BJ (cell line): ENCODE measurements at regions not wholly inside any gene's neighbourhood (a gene's known extent, or its start where the extent isn't known, plus 50 kb on each side); places are given as distances from the start of the nearest gene placed in this dataset.

Experiments
- CTCF ChIA-PET: fragments of 350-600 bp; formaldehyde crosslinking; extraction: SDS; loops from one replicate; lab custom pipeline; 2021; ENCODE audit warnings: antibody characterized with exemption, inconsistent platforms; lab: Yijun Ruan, JAX
- POLR2A ChIA-PET: fragments of 300-600 bp; sonication (Branson Sonifier 250); formaldehyde crosslinking; extraction: SDS; loops from one replicate; lab custom pipeline; 2021; ENCODE audit warnings: antibody characterized with exemption; lab: Charles Lee
- DNase-seq: peaks from one replicate; pipeline ENCODE4 v3.0.0-alpha.2; 2011; ENCODE audit warnings: low read depth
- H3K27me3 ChIP-seq: 2 replicates; pipeline ENCODE4 v1.6.0; 2011; ENCODE audit warnings: low read length; ENCODE audit not compliant: control insufficient read depth, insufficient read depth
- H3K36me3 ChIP-seq: 2 replicates; pipeline ENCODE4 v1.5.1; 2011; ENCODE audit warnings: low read length; ENCODE audit not compliant: control insufficient read depth, insufficient read depth
- H3K4me3 ChIP-seq: 2 replicates; pipeline ENCODE4 v1.5.1; 2011; ENCODE audit warnings: low read depth, mild to moderate bottlenecking, control low read depth, low read length
- TF ChIP-seq, protein P1 (sequence below): IDR thresholded peaks from 2 replicates; pipeline ENCODE4 v1.5.1; 2011; ENCODE audit warnings: low read depth, mild to moderate bottlenecking, control low read depth, inconsistent platforms, low read length, moderate library complexity; ENCODE audit not compliant: insufficient read depth

DNA sequence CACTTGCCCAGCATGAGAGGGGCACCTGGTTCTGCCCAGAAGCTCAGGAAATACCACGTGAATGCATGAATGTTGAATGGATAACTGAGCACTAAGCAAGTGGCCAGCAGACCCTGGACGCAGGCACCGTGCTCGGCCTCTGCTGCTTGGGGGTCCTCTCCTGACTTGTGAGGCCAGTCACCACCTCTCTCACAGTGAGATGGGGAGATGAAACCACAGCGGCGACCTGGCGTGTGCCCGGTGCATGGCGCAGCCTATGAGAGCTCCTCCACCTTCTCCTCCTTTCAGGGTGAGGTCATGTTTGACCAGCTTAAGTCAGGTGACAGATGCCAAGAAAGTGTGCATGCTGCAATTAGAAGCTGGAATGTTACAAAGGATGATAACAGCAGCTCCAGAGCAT is 75.5 kb downstream of the HMX1 start:
- H3K27me3 ChIP-seq, result no peaks in the 10 kb centered on the region
- CTCF ChIA-PET, result no interaction called here
- no peak overlapping the region for H3K4me3 ChIP-seq
- no peak for DNase-seq
- H3K36me3 ChIP-seq, result no peaks in the 10 kb centered on the region
- TF ChIP-seq, protein P1, sequence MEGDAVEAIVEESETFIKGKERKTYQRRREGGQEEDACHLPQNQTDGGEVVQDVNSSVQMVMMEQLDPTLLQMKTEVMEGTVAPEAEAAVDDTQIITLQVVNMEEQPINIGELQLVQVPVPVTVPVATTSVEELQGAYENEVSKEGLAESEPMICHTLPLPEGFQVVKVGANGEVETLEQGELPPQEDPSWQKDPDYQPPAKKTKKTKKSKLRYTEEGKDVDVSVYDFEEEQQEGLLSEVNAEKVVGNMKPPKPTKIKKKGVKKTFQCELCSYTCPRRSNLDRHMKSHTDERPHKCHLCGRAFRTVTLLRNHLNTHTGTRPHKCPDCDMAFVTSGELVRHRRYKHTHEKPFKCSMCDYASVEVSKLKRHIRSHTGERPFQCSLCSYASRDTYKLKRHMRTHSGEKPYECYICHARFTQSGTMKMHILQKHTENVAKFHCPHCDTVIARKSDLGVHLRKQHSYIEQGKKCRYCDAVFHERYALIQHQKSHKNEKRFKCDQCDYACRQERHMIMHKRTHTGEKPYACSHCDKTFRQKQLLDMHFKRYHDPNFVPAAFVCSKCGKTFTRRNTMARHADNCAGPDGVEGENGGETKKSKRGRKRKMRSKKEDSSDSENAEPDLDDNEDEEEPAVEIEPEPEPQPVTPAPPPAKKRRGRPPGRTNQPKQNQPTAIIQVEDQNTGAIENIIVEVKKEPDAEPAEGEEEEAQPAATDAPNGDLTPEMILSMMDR, result no peak
- POLR2A ChIA-PET, result no interaction called here

DNA sequence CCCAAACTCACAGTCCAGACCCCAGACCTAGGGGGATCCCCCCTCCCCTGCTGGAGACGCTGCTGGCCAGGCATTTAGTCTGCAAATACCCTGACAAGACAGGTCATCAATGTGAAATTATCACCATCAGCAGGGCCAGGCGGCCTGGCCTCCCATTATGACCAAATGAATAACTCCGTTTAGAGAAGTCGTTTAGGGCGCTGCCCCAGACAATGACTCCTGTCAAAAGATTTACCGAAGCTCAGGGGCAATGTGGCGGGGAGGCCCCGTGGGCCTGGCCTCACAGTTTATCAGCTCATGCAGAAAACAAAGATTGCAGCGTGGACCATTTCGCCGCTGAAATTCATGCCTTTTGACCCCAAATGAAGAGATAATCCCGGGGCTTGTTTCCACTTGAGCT is 76.5 kb downstream of the HMX1 start:
- Histone ChIP-seq H3K4me3 (no peak overlapping the region), H3K36me3 (no peaks in the 10 kb centered on the region), H3K27me3 (no peaks in the 10 kb centered on the region)
- CTCF ChIA-PET, result no interaction called here
- no peak for DNase-seq
- POLR2A ChIA-PET, result no interaction called here
- TF ChIP-seq, protein P1, result no peak

DNA sequence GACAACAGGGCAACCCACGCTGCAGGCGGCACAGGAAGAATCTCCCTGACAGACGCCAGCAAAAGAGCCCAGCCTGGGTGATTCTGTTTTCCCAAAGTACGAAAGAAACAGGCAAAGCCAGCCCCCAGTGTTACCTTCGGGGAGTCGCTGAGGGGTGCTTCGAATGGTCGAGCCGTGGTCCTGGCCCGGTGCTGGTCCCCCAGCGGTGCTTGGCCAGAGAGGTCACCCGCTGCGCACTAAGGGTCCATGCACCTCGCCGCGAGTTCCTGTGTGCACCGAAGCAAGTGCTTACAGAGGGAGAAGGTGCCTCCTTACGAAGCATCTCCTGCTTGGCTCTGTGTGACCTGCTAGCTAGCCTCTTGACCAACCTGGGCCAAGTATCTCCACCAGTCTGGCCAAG is 77.1 kb downstream of the HMX1 start:
- CTCF ChIA-PET, result no interaction called here
- TF ChIP-seq, protein P1, result no peak
- POLR2A ChIA-PET, result no interaction called here

DNA sequence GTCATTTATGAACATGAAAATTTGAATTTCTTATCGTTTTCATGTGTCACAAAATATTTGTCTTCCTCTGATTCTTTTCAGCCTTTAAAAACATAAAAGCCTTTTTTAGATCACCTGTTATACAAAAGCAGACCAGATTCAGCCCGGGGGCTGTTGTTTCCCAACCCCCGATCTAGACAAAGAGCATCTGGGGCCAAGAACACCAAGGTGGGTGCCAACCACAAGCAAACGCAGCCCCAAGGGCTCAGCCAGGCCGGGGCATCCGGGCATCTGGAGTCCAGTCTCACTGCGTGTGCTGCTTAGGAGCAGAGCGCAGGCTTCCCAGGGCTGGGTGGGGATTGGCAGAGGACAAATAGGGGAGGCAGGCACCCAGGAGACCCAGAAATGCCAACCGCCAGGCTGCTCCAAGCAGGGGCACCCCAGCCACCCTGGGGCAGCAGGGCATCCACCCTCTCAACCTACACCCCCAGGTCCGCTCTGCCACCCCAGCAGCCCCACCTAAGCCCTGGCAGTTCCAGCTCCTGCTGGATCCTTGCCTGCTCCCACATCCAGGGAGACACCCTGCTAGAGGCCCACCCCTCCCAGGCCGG is 78.0 kb downstream of the HMX1 start:
- CTCF ChIA-PET, result no interaction called here

More for the DNA sequence above, 77.1 kb downstream of the HMX1 start:
- no peak overlapping the region for H3K4me3 ChIP-seq
- no peak for DNase-seq
- H3K36me3 ChIP-seq, result no peaks in the 10 kb centered on the region
- H3K27me3 ChIP-seq, result no peaks in the 10 kb centered on the region

DNA sequence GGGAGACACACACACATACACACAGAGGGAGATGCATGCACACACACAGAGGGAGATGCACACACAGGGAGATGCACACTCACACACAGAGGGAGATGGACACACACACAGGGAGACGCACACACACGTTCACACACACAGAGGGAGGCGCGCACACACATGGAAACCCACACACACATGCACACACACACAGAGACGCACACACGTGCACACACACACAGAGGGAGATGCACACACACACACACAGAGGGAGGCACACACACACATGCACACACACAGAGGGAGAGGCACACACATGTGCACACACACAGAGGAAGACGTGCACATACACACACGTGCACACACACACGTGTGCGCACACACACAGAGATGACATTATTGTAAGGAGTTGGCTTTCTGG is 79.1 kb downstream of the HMX1 start:
- DNase-seq, result no peak
- no peaks in the 10 kb centered on the region for H3K36me3 ChIP-seq
- POLR2A ChIA-PET, result no interaction called here

More for the DNA sequence above, 78.0 kb downstream of the HMX1 start:
- Histone ChIP-seq H3K4me3 (no peak overlapping the region), H3K27me3 (no peaks in the 10 kb centered on the region), H3K36me3 (no peaks in the 10 kb centered on the region)
- TF ChIP-seq, protein P1, result no peak
- no peak for DNase-seq
- POLR2A ChIA-PET, result no interaction called here

More for the DNA sequence above, 79.1 kb downstream of the HMX1 start:
- TF ChIP-seq, protein P1, result no peak
- no peak overlapping the region for H3K4me3 ChIP-seq
- CTCF ChIA-PET, result no interaction called here
- H3K27me3 ChIP-seq, result no peaks in the 10 kb centered on the region
